ENCODE measurements at regions not wholly inside any gene's neighbourhood (a gene's known extent, or its start where the extent isn't known, plus 50 kb on each side); places are given as distances from the start of the nearest gene placed in this dataset.

GRCh38 chr10:9315292-9315691 lies 1260.8 kb downstream of the GATA3 start:
- H3K4me3 ChIP-seq (ENCODE audit: low read depth in 1 of 3, low read length in 3 of 3) = no peak overlapping the region
- TF ChIP-seq GABPA (IDR thresholded peaks at IDR 0.05 in 1 of 2, conservative IDR thresholded peaks at IDR 0.05 in 1 of 2) (no peak), CTCF (IDR thresholded peaks at IDR 0.05; ENCODE audit: low read depth, low read length, missing input control) (no peak), HNF4G (IDR thresholded peaks at IDR 0.05) (no peak), HNF4A (conservative IDR thresholded peaks at IDR 0.05) (no peak), EGR1 (IDR thresholded peaks at IDR 0.05; ENCODE audit: low read depth in 2 of 2) (no peak), YY1 (IDR thresholded peaks at IDR 0.05) (no peak), FOXA1 (IDR thresholded peaks at IDR 0.05) (no peak), NR2F2 (IDR thresholded peaks at IDR 0.05) (no peak), RXRA (IDR thresholded peaks at IDR 0.05) (no peak), RAD21 (IDR thresholded peaks at IDR 0.05) (no peak), TAF1 (conservative IDR thresholded peaks at IDR 0.05) (no peak), SP1 (IDR thresholded peaks at IDR 0.05) (no peak), JUND (IDR thresholded peaks at IDR 0.05) (no peak), FOXA2 (IDR thresholded peaks at IDR 0.05) (no peak), REST (IDR thresholded peaks at IDR 0.05) (no peak)
- TF ChIP-seq, protein P1, sequence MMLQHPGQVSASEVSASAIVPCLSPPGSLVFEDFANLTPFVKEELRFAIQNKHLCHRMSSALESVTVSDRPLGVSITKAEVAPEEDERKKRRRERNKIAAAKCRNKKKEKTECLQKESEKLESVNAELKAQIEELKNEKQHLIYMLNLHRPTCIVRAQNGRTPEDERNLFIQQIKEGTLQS (IDR thresholded peaks at IDR 0.05) = no peak
- TF ChIP-seq, protein P2, sequence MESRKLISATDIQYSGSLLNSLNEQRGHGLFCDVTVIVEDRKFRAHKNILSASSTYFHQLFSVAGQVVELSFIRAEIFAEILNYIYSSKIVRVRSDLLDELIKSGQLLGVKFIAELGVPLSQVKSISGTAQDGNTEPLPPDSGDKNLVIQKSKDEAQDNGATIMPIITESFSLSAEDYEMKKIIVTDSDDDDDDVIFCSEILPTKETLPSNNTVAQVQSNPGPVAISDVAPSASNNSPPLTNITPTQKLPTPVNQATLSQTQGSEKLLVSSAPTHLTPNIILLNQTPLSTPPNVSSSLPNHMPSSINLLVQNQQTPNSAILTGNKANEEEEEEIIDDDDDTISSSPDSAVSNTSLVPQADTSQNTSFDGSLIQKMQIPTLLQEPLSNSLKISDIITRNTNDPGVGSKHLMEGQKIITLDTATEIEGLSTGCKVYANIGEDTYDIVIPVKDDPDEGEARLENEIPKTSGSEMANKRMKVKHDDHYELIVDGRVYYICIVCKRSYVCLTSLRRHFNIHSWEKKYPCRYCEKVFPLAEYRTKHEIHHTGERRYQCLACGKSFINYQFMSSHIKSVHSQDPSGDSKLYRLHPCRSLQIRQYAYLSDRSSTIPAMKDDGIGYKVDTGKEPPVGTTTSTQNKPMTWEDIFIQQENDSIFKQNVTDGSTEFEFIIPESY (IDR thresholded peaks at IDR 0.05) = no peak
- TF ChIP-seq, protein P3, sequence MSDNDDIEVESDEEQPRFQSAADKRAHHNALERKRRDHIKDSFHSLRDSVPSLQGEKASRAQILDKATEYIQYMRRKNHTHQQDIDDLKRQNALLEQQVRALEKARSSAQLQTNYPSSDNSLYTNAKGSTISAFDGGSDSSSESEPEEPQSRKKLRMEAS (IDR thresholded peaks at IDR 0.05) = no peak
- DNase-seq (ENCODE audit: low spot score) = no peak

More at GRCh38 chr10:9315292-9315691, 1260.8 kb downstream of the GATA3 start:
- H3K9ac ChIP-seq (ENCODE audit: low read depth in 1 of 2, low read length in 2 of 2) = no peak overlapping the region
- H3K27ac ChIP-seq (ENCODE audit: low read depth in 1 of 2, low read length in 2 of 2) = no peak overlapping the region
- no peaks in the 10 kb centered on the region for H3K36me3 ChIP-seq (ENCODE audit: control insufficient read depth in 4 of 4, insufficient read depth in 3 of 4, low read depth in 1 of 4, low read length in 3 of 4)
- no peaks in the 10 kb centered on the region for H3K9me3 ChIP-seq (ENCODE audit: control insufficient read depth in 4 of 4, low read length in 3 of 4)
- H3K27me3 ChIP-seq (ENCODE audit: control insufficient read depth in 4 of 4, insufficient read depth in 4 of 4, low read length in 3 of 4) = peaks cover 0 to 5% (median 0%) of the 10 kb centered on the region in 4 donors
- H3K4me1 ChIP-seq (ENCODE audit: control insufficient read depth in 4 of 4, insufficient read depth in 4 of 4, low read length in 3 of 4) = no peaks in the 10 kb centered on the region
